DND-41 (cell line): ENCODE measurements at regions not wholly inside any gene's neighbourhood (a gene's known extent, or its start where the extent isn't known, plus 50 kb on each side); places are given as distances from the start of the nearest gene placed in this dataset.

ENCODE experiments used
- EZH2 ChIP-seq: IDR thresholded peaks from 3 replicates; pipeline ENCODE4 v1.6.1; 2012; ENCODE audit warnings: borderline replicate concordance, low read depth, mild to moderate bottlenecking, moderate library complexity, low read length, inconsistent platforms; ENCODE audit not compliant: severe bottlenecking
- TF ChIP-seq, protein P1 (sequence below): IDR thresholded peaks from 2 replicates; pipeline ENCODE4 v1.5.1; 2012; ENCODE audit warnings: borderline replicate concordance, low read length, moderate library complexity, mild to moderate bottlenecking; ENCODE audit not compliant: poor library complexity, severe bottlenecking; ENCODE audit errors: extremely low read depth

GRCh38 chr1:172845865-172846264, 187.0 kb downstream of the FASLG start:
- TF ChIP-seq, protein P1, sequence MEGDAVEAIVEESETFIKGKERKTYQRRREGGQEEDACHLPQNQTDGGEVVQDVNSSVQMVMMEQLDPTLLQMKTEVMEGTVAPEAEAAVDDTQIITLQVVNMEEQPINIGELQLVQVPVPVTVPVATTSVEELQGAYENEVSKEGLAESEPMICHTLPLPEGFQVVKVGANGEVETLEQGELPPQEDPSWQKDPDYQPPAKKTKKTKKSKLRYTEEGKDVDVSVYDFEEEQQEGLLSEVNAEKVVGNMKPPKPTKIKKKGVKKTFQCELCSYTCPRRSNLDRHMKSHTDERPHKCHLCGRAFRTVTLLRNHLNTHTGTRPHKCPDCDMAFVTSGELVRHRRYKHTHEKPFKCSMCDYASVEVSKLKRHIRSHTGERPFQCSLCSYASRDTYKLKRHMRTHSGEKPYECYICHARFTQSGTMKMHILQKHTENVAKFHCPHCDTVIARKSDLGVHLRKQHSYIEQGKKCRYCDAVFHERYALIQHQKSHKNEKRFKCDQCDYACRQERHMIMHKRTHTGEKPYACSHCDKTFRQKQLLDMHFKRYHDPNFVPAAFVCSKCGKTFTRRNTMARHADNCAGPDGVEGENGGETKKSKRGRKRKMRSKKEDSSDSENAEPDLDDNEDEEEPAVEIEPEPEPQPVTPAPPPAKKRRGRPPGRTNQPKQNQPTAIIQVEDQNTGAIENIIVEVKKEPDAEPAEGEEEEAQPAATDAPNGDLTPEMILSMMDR = no peak
- no peak for TF ChIP-seq EZH2
